ENCODE measurements at regions not wholly inside any gene's neighbourhood (a gene's known extent, or its start where the extent isn't known, plus 50 kb on each side); places are given as distances from the start of the nearest gene placed in this dataset.
"Not testable (repeated sequence)": the region's sequence is repeated elsewhere in the genome, so short reads cannot be mapped to it uniquely, and the experiment has no call there.

DNA sequence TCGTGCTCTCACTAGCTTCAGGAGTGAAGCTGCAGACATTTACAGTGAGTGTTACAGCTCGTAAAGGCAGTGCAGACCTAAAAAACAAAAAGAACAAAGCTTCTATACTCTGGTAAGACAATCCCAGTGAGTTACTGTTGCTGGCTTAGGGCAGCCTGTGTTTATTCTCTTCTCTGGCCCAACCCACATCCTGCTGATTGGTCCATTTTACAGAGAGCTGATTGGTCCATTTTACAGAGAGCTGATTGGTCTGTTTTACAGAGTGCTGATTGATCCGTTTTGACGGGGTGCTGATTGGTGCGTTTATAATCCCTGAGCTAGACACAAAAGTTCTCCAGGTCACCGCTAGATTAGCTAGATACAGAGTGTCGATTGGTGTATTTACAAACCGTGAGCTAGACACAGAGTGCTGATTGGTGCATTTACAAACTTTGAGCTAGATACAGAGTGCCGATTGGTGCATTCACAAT is 158.0 kb downstream of the KLRB1 start:
- ATAC-seq (ENCODE audit: insufficient number of reproducible peaks, low FRiP score, low read depth); H3K27ac ChIP-seq; H3K4me3 ChIP-seq: not testable (repeated sequence)

DNA sequence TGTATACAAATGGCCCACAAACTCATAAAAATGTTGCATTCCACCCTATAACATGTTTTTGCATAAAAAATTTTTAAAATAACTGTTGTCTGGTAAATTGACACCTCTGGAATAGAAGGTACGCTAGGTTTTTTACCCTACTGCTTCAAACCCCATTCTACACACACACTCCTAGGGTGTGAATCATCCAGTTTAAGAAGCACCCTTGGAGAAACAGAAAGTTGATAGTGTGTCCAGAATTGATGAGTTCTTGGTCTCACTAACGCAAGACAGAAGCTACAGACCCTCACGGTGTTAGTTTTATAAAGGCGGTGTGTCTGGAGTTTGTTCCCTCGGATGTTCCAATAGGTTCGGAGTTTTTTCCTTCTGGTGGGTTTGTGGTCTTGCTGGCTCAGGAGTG is 158.5 kb downstream of the KLRB1 start:
- H3K9me3 ChIP-seq = no peaks in the 10 kb centered on the region
- TF ChIP-seq, protein P1, sequence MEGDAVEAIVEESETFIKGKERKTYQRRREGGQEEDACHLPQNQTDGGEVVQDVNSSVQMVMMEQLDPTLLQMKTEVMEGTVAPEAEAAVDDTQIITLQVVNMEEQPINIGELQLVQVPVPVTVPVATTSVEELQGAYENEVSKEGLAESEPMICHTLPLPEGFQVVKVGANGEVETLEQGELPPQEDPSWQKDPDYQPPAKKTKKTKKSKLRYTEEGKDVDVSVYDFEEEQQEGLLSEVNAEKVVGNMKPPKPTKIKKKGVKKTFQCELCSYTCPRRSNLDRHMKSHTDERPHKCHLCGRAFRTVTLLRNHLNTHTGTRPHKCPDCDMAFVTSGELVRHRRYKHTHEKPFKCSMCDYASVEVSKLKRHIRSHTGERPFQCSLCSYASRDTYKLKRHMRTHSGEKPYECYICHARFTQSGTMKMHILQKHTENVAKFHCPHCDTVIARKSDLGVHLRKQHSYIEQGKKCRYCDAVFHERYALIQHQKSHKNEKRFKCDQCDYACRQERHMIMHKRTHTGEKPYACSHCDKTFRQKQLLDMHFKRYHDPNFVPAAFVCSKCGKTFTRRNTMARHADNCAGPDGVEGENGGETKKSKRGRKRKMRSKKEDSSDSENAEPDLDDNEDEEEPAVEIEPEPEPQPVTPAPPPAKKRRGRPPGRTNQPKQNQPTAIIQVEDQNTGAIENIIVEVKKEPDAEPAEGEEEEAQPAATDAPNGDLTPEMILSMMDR (IDR thresholded peaks at IDR 0.05) = no peak
- DNase-seq (ENCODE audit: low spot score) (no peak), ATAC-seq (ENCODE audit: insufficient number of reproducible peaks, low FRiP score, low read depth) (no peak)
- H3K4me3 ChIP-seq = peak overlapping the region; percentile 83
- peaks cover 0 to 5% of the 10 kb centered on the region in 2 donors for H3K4me1 ChIP-seq (ENCODE audit: control insufficient read depth in 1 of 2, low read depth in 2 of 2)
- H3K27me3 ChIP-seq (replicated peaks; ENCODE audit: insufficient read depth) = no peaks in the 10 kb centered on the region
- H3K36me3 ChIP-seq = no peaks in the 10 kb centered on the region
- H3K27ac ChIP-seq = no peak overlapping the region

More for the DNA sequence above, 158.0 kb downstream of the KLRB1 start:
- DNase-seq (ENCODE audit: low spot score); H3K27me3 ChIP-seq (replicated peaks; ENCODE audit: insufficient read depth); H3K4me1 ChIP-seq (ENCODE audit: control insufficient read depth in 1 of 2, low read depth in 2 of 2); H3K36me3 ChIP-seq; H3K9me3 ChIP-seq: not testable (repeated sequence)

DNA sequence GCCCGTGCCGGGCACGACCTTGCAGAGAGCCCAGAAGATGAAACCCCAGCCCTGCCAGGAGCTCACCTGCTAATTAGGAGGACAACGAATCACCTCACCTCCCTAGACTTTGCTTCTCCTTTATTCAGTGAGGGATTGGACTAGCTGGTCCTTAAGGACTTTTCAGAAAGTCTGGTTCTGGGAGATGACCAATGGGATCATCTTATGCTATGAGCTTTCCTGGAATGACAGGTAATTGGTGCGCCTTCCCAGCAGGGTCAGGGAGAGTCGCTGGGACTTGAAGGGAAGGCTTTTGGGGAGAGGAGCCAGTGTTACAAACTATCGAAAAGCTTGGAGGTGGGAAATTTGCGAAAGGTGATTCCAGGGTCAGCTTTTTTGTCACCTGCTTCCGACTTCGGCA is 159.1 kb downstream of the KLRB1 start:
- not testable (repeated sequence) for DNase-seq (ENCODE audit: low spot score); H3K27ac ChIP-seq; H3K4me1 ChIP-seq (ENCODE audit: control insufficient read depth in 1 of 2, low read depth in 2 of 2); H3K27me3 ChIP-seq (replicated peaks; ENCODE audit: insufficient read depth); H3K9me3 ChIP-seq; H3K36me3 ChIP-seq; ATAC-seq (ENCODE audit: insufficient number of reproducible peaks, low FRiP score, low read depth)
- peak overlapping the region; percentile 83 for H3K4me3 ChIP-seq

DNA sequence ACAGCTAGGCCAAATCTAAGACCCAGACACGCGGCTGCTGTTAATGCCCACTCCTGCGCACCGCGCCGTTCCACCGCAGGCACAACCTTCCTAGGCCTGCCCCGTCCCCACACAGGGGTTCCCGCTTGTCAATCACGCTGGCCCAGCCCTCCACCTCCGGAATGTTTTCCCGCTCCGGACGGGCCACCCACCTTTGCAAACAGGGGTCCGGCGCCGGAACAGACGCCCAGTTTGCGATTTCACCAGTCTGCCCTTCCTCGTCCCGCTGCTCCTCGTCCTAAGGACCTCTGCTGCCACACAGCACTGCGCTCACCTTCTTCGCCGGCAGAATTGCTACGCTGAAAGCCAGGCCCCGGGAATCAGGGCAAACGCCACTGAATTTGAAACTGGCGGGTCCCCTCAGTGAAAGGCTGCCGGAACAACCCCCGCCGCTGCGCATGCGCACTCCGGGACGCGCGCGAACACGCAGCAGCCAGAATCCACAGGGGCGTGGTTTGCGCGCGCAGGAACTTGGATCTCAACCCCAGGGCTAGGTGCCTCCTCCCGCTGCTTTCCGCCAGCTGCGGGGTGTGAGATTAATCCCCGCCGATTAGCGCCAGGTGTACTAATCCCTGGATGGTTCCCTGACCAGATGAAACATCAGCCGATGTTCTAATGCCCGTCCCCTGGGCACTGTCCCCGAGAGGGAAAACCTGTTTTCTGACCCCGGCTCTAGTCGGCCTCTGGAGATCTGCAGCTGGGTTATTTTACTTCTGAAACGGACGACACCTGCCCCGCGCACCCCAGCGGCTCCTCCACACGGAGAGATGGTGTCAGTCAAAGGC is 159.7 kb downstream of the KLRB1 start:
- H3K4me3 ChIP-seq = peak overlapping the region; percentile 83
- DNase-seq (ENCODE audit: low spot score) (peak; percentile 64), ATAC-seq (ENCODE audit: insufficient number of reproducible peaks, low FRiP score, low read depth) (peak; percentile 80)
- H3K36me3 ChIP-seq; H3K4me1 ChIP-seq (ENCODE audit: control insufficient read depth in 1 of 2, low read depth in 2 of 2); H3K27me3 ChIP-seq (replicated peaks; ENCODE audit: insufficient read depth); H3K27ac ChIP-seq; H3K9me3 ChIP-seq: not testable (repeated sequence)

DNA sequence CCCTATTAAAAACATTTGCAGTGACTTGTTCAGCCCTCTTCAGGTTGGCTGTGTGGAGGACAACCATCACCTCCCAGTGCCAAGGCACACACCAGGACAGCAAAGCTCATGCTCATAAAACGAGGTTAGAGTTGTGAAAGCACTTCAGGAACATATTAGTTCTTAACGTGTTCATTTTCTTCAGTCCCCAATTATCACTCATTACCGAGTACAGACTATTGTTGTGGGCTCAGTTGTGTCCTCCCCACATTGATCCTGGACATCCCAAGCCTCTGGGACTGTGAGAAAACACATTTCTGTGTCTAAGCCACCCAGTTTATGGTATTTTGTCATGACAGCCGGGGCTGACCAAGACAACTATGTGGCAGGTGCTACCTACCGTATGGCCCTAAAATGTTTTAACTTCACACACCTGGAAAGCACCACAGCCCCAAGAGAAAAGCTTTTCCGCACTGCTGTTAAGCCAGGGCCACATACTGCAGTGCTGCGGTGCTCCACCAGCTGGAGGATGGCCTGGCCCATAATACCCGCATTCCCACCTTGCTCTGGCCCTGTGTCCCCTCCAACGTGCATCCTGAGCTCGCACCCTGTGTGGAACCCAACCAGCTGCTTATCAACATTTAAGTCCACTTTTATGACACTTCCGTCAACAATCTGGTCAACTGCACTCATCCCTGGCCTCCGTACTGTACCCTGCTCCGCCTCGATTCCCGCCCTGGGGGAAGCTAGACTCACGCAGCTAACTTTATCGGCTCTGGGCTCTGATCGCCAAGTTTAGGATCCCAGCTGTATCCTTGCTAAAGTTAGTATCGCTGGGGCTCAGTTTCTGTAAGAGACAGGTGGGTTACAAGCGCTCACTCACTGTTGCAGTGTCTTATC is 160.6 kb downstream of the KLRB1 start:
- not testable (repeated sequence) for H3K36me3 ChIP-seq; H3K9me3 ChIP-seq; DNase-seq (ENCODE audit: low spot score); H3K4me1 ChIP-seq (ENCODE audit: control insufficient read depth in 1 of 2, low read depth in 2 of 2); H3K27ac ChIP-seq; H3K27me3 ChIP-seq (replicated peaks; ENCODE audit: insufficient read depth); ATAC-seq (ENCODE audit: insufficient number of reproducible peaks, low FRiP score, low read depth)
- peak overlapping the region; percentile 83 for H3K4me3 ChIP-seq

DNA sequence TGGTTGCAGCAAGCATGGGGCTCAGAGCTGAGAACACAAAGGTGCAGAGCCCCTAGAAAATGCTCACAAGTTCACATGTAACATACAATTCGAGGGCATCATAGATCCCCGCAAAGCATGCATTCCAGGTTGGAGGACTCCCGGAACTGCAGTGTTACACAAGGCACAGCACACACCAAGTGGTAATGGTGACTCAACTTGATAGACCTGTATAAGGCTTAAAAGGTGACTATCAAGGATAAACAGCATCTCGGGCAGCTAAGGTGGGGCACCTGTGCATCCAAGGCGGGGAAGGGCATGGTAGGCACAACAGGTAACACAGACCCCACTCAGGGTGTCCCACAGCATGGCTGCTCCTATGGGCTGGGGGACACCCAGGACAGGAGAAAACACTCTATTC is 167.3 kb downstream of the KLRB1 start:
- H3K36me3 ChIP-seq; DNase-seq (ENCODE audit: low spot score); H3K27me3 ChIP-seq (replicated peaks; ENCODE audit: insufficient read depth); ATAC-seq (ENCODE audit: insufficient number of reproducible peaks, low FRiP score, low read depth); H3K4me1 ChIP-seq (ENCODE audit: control insufficient read depth in 1 of 2, low read depth in 2 of 2); H3K4me3 ChIP-seq; H3K27ac ChIP-seq; H3K9me3 ChIP-seq: not testable (repeated sequence)

DNA sequence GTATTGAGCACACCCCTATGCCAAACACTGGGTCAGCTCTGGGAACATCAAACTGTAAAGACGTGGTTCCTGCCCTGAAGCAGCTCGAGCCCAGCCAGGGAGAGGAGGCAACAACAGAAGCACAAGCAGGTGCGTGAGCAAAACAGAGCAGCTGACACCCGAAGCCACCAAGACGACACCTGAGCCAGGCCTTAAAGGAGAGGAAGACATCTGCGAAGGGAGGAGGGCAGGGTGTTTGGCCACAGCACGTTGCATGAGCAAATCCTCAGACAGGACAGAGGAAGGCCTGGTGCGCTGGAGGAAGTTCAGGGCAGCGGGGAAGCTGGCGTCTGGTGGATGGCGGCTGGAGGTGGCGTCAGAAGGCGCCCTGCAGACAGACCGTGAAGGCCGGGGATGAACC is 172.0 kb downstream of the KLRB1 start:
- H3K36me3 ChIP-seq; H3K9me3 ChIP-seq; H3K4me1 ChIP-seq (ENCODE audit: control insufficient read depth in 1 of 2, low read depth in 2 of 2); DNase-seq (ENCODE audit: low spot score); H3K4me3 ChIP-seq; H3K27me3 ChIP-seq (replicated peaks; ENCODE audit: insufficient read depth); ATAC-seq (ENCODE audit: insufficient number of reproducible peaks, low FRiP score, low read depth); H3K27ac ChIP-seq: not testable (repeated sequence)

DNA sequence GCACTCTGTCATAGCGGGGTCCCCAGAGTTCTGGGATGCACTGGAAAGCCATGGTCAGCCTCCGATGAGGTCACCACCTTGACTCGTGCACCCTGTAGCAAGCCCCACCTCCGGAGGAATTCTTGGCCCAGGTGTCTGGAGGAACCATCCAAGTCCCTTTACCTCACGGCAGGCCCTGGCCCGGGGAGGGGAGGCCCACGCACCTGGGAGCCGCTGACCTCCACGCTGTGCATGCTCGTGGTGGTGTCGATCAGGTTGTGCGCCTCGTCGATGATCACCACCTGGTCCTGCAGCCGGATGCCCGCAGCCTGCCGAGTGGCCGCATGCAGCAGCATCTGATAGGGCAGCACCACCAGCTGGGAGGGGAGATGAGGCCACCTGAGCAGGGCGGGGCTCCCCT is 177.3 kb downstream of the KLRB1 start:
- not testable (repeated sequence) for H3K4me1 ChIP-seq (ENCODE audit: control insufficient read depth in 1 of 2, low read depth in 2 of 2); H3K36me3 ChIP-seq; H3K4me3 ChIP-seq; H3K9me3 ChIP-seq; ATAC-seq (ENCODE audit: insufficient number of reproducible peaks, low FRiP score, low read depth); H3K27ac ChIP-seq; H3K27me3 ChIP-seq (replicated peaks; ENCODE audit: insufficient read depth); DNase-seq (ENCODE audit: low spot score)

DNA sequence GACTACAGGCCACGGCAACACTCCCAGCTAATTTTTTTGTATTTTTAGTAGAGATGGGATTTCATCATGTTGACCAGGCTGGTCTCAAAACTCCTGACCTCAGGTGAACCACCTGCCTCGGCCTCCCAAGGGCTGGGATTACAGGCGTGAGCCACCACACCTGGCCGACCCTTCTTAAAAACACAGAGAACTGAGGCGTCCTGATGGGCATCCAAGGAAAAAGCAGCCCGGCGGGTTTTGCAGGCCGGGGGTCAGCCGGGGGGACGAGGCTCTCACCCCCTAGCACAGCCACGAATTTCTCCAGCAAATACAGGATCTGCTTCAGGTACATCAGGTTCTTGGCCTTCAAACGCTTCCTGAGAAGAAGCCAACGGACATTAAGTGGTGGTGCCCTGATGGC is 178.9 kb downstream of the KLRB1 start:
- H3K4me1 ChIP-seq (ENCODE audit: control insufficient read depth in 1 of 2, low read depth in 2 of 2); DNase-seq (ENCODE audit: low spot score); H3K27ac ChIP-seq; H3K9me3 ChIP-seq; H3K27me3 ChIP-seq (replicated peaks; ENCODE audit: insufficient read depth); H3K36me3 ChIP-seq; H3K4me3 ChIP-seq; ATAC-seq (ENCODE audit: insufficient number of reproducible peaks, low FRiP score, low read depth): not testable (repeated sequence)

DNA sequence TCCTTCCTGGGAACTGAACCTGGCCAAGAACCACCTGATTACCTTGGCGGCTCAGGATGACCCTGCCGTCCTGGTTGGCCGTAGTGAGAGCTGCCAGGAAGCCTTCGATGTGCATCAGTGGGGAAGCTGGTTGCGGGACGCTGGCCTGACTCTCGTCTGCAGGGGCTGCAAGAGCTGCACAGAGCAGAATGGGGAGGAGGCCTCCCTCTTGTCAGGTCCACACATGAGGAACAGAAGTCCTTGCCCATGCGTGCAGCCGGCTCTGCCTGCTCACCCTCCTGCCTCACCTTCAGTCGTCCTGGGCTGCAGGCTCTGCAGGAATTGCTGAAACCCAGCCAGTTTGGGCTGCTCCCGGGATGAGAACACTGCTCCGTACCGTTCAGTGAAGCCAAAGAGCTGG is 182.3 kb downstream of the KLRB1 start:
- not testable (repeated sequence) for H3K27me3 ChIP-seq (replicated peaks; ENCODE audit: insufficient read depth); H3K27ac ChIP-seq; ATAC-seq (ENCODE audit: insufficient number of reproducible peaks, low FRiP score, low read depth); H3K4me3 ChIP-seq; H3K9me3 ChIP-seq; H3K36me3 ChIP-seq; DNase-seq (ENCODE audit: low spot score); H3K4me1 ChIP-seq (ENCODE audit: control insufficient read depth in 1 of 2, low read depth in 2 of 2)

DNA sequence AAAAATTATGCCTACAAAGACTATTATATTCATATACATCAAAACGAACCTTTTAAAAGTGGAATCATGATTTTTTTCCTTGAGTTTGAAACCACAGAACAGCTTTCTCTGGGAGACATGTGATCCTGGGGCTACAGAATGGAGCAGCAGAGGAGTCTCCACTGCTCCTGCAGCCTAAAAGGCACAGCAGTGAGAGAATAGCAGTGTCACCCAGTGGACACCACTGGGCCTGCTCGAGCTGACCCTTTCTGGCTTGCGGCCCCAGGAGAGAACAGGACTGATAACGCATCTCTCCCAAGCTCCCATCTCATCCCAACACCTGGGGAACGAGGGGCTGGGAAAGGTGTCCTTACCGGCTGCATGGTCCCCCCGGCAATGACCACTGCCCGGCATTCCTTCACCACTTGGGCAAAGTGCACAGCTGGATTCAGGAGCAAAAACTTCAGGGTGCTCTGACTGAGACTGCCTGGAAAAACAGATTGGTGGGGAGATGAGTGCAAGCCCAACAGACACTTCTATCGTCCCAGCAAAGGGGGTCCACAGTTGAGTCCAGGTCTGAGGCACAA is 183.5 kb downstream of the KLRB1 start:
- H3K9me3 ChIP-seq; DNase-seq (ENCODE audit: low spot score); ATAC-seq (ENCODE audit: insufficient number of reproducible peaks, low FRiP score, low read depth); H3K27me3 ChIP-seq (replicated peaks; ENCODE audit: insufficient read depth); H3K4me1 ChIP-seq (ENCODE audit: control insufficient read depth in 1 of 2, low read depth in 2 of 2); H3K36me3 ChIP-seq; H3K27ac ChIP-seq; H3K4me3 ChIP-seq: not testable (repeated sequence)
